Glutamatergic neuron (in vitro differentiated cells): ENCODE measurements at regions not wholly inside any gene's neighbourhood (a gene's known extent, or its start where the extent isn't known, plus 50 kb on each side); places are given as distances from the start of the nearest gene placed in this dataset.

Experiments
- DNase-seq: peaks from one replicate; pipeline ENCODE4 v3.0.0; 2022
- H3K27ac Mint-ChIP-seq: one replicate; pipeline ENCODE4 v1.8.0; 2020; ENCODE audit warnings: mild to moderate bottlenecking, mixed read lengths, inconsistent platforms; ENCODE audit not compliant: unreplicated experiment
- H3K27me3 Mint-ChIP-seq: one replicate; pipeline ENCODE4 v1.8.0; 2020; ENCODE audit warnings: mild to moderate bottlenecking, moderate library complexity, mixed read lengths, inconsistent platforms; ENCODE audit not compliant: unreplicated experiment
- H3K36me3 Mint-ChIP-seq: one replicate; pipeline ENCODE4 v1.8.0; 2020; ENCODE audit warnings: mild to moderate bottlenecking, mixed read lengths, inconsistent platforms; ENCODE audit not compliant: unreplicated experiment
- H3K4me1 Mint-ChIP-seq: one replicate; pipeline ENCODE4 v1.8.0; 2020; ENCODE audit warnings: mild to moderate bottlenecking, low read depth, mixed read lengths, inconsistent platforms; ENCODE audit not compliant: unreplicated experiment
- H3K4me3 Mint-ChIP-seq: one replicate; pipeline ENCODE4 v1.8.0; 2020; ENCODE audit warnings: mild to moderate bottlenecking, mixed read lengths, inconsistent platforms; ENCODE audit not compliant: unreplicated experiment
- H3K9me3 Mint-ChIP-seq: one replicate; pipeline ENCODE4 v1.8.0; 2020; ENCODE audit warnings: mild to moderate bottlenecking, moderate library complexity, mixed read lengths, inconsistent platforms; ENCODE audit not compliant: unreplicated experiment
- CTCF ChIP-seq: fragments of 200-600 bp; sonication (generic); IDR thresholded peaks from one replicate; pipeline ENCODE4 v1.5.0; 2021; ENCODE audit not compliant: partially characterized antibody, unreplicated experiment

GRCh38 chr21:23899561-23899960 lies 1707.7 kb downstream of the MRPL39 start:
- Mint-ChIP-seq H3K4me1 (no peaks in the 10 kb centered on the region), H3K27me3 (no peaks in the 10 kb centered on the region), H3K27ac (no peak overlapping the region), H3K4me3 (no peak overlapping the region), H3K36me3 (peaks cover 9% of the 10 kb centered on the region), H3K9me3 (no peaks in the 10 kb centered on the region)
- TF ChIP-seq CTCF = no peak
- DNase-seq = no peak

- no peak for TF ChIP-seq CTCF
- H3K9me3 Mint-ChIP-seq = no peaks in the 10 kb centered on the region
These were observed 1716.6 kb downstream of the MRPL39 start for GRCh38 chr21:23890652-23891051.

GRCh38 chr21:23887725-23888306 lies 1719.5 kb downstream of the MRPL39 start:
- H3K9me3 Mint-ChIP-seq = no peaks in the 10 kb centered on the region

More at GRCh38 chr21:23890652-23891051, 1716.6 kb downstream of the MRPL39 start:
- peaks cover 2% of the 10 kb centered on the region for H3K4me1 Mint-ChIP-seq
- no peak overlapping the region for H3K4me3 Mint-ChIP-seq
- H3K27ac Mint-ChIP-seq = no peak overlapping the region
- peaks cover 2% of the 10 kb centered on the region for H3K27me3 Mint-ChIP-seq
- DNase-seq = no peak
- H3K36me3 Mint-ChIP-seq = no peaks in the 10 kb centered on the region

GRCh38 chr21:23886828-23887724 lies 1720.2 kb downstream of the MRPL39 start:
- no peaks in the 10 kb centered on the region for H3K36me3 Mint-ChIP-seq
- H3K4me1 Mint-ChIP-seq = peaks cover 2% of the 10 kb centered on the region
- peaks cover 2% of the 10 kb centered on the region for H3K27me3 Mint-ChIP-seq
- H3K4me3 Mint-ChIP-seq = no peak overlapping the region
- TF ChIP-seq CTCF = no peak
- no peaks in the 10 kb centered on the region for H3K9me3 Mint-ChIP-seq
- no peak overlapping the region for H3K27ac Mint-ChIP-seq
- no peak for DNase-seq

More at GRCh38 chr21:23887725-23888306, 1719.5 kb downstream of the MRPL39 start:
- DNase-seq = no peak
- Mint-ChIP-seq H3K36me3 (no peaks in the 10 kb centered on the region), H3K27ac (no peak overlapping the region), H3K4me1 (peaks cover 2% of the 10 kb centered on the region), H3K27me3 (peaks cover 2% of the 10 kb centered on the region), H3K4me3 (no peak overlapping the region)
- no peak for TF ChIP-seq CTCF

GRCh38 chr21:23881783-23882182 lies 1725.5 kb downstream of the MRPL39 start:
- H3K27ac Mint-ChIP-seq = no peak overlapping the region
- no peaks in the 10 kb centered on the region for H3K27me3 Mint-ChIP-seq
- no peak overlapping the region for H3K4me3 Mint-ChIP-seq
- no peaks in the 10 kb centered on the region for H3K36me3 Mint-ChIP-seq
- no peak for DNase-seq
- no peaks in the 10 kb centered on the region for H3K9me3 Mint-ChIP-seq
- H3K4me1 Mint-ChIP-seq = no peaks in the 10 kb centered on the region
- no peak for TF ChIP-seq CTCF
